HEK293 (cell line): ENCODE measurements at regions not wholly inside any gene's neighbourhood (a gene's known extent, or its start where the extent isn't known, plus 50 kb on each side); places are given as distances from the start of the nearest gene placed in this dataset.

Experiments
- CTCF ChIA-PET: fragments of 350-600 bp; formaldehyde crosslinking; extraction: SDS; loops from one replicate; lab custom pipeline; 2021; ENCODE audit warnings: antibody characterized with exemption; lab: Yijun Ruan, JAX
- POLR2A ChIA-PET: fragments of 300-600 bp; formaldehyde crosslinking; extraction: SDS; loops from one replicate; lab custom pipeline; 2020; ENCODE audit warnings: antibody characterized with exemption, inconsistent platforms; lab: Yijun Ruan, JAX
- H3K27ac ChIP-seq: fragments of 200-500 bp; sonication (Bioruptor generic); 2 replicates; pipeline ENCODE4 v1.5.1; 2014; ENCODE audit warnings: low read depth, low read length, control low read depth, inconsistent platforms; ENCODE audit errors: extremely low read depth
- H3K36me3 ChIP-seq, 2 experiments: fragments of 200-500 bp in 1 of 2; sonication (Bioruptor generic) in 1 of 2; 1 replicate in 1 of 2; 2 replicates in 1 of 2; pipeline ENCODE4 v1.5.1; 2014 to 2017; ENCODE audit warnings: inconsistent platforms in 2 of 2, low read length in 2 of 2; ENCODE audit not compliant: control insufficient read depth in 2 of 2, insufficient read depth in 1 of 2
- H3K4me1 ChIP-seq: fragments of 200-500 bp; sonication (Bioruptor generic); 2 replicates; pipeline ENCODE4 v1.5.1; 2014; ENCODE audit warnings: mild to moderate bottlenecking, low read length, inconsistent platforms; ENCODE audit not compliant: control insufficient read depth, insufficient read depth
- H3K4me3 ChIP-seq: 2 replicates; pipeline ENCODE4 v1.5.1; 2011; ENCODE audit warnings: low read depth, mild to moderate bottlenecking, control low read depth, low read length, moderate library complexity
- H3K9me3 ChIP-seq: fragments of 200-500 bp; sonication (Bioruptor generic); 2 replicates; pipeline ENCODE4 v1.5.1; 2014; ENCODE audit warnings: low read depth, low read length, inconsistent platforms; ENCODE audit not compliant: control insufficient read depth, insufficient read depth
- GLI4 ChIP-seq: fragments of 450-650 bp; formaldehyde crosslinking; IDR thresholded peaks from 2 replicates; pipeline ENCODE4 v1.5.1; 2016; ENCODE audit warnings: missing biosample characterization, missing genetic modification characterization
- HOXA7 ChIP-seq: sonication (generic); formaldehyde crosslinking; IDR thresholded peaks from 2 replicates; pipeline ENCODE4 v1.8.1; 2022; ENCODE audit warnings: missing genetic modification reagents, borderline replicate concordance
- KLF1 ChIP-seq: fragments of 450-650 bp; formaldehyde crosslinking; IDR thresholded peaks from 2 replicates; pipeline ENCODE4 v1.5.1; 2016; ENCODE audit warnings: missing biosample characterization, missing genetic modification characterization
- RBAK ChIP-seq: fragments of 450-650 bp; formaldehyde crosslinking; IDR thresholded peaks from 2 replicates; pipeline ENCODE4 v1.5.1; 2016; ENCODE audit warnings: missing biosample characterization, missing genetic modification characterization
- ZBTB20 ChIP-seq: fragments of 450-650 bp; formaldehyde crosslinking; IDR thresholded peaks from 2 replicates; pipeline ENCODE4 v1.5.1; 2016; ENCODE audit warnings: missing biosample characterization, missing genetic modification characterization
- ZBTB48 ChIP-seq: fragments of 450-650 bp; formaldehyde crosslinking; IDR thresholded peaks from 2 replicates; pipeline ENCODE4 v1.5.1; 2016; ENCODE audit warnings: missing biosample characterization, missing genetic modification characterization
- ZBTB8A ChIP-seq: fragments of 450-650 bp; formaldehyde crosslinking; IDR thresholded peaks from 2 replicates; pipeline ENCODE4 v1.5.1; 2016; ENCODE audit warnings: missing biosample characterization, missing genetic modification characterization
- ZNF175 ChIP-seq: fragments of 450-650 bp; formaldehyde crosslinking; IDR thresholded peaks from 2 replicates; pipeline ENCODE4 v1.5.1; 2016; ENCODE audit warnings: missing biosample characterization, missing genetic modification characterization
- ZNF391 ChIP-seq: fragments of 450-650 bp; formaldehyde crosslinking; IDR thresholded peaks from 2 replicates; pipeline ENCODE4 v1.5.1; 2016; ENCODE audit warnings: low read depth, missing biosample characterization, missing genetic modification characterization, borderline replicate concordance
- ZNF394 ChIP-seq: fragments of 450-650 bp; formaldehyde crosslinking; IDR thresholded peaks from 2 replicates; pipeline ENCODE4 v1.5.1; 2016; ENCODE audit warnings: missing biosample characterization, missing genetic modification characterization, mild to moderate bottlenecking, moderate library complexity, borderline replicate concordance
- ZNF426 ChIP-seq: fragments of 450-650 bp; formaldehyde crosslinking; IDR thresholded peaks from 2 replicates; pipeline ENCODE4 v1.5.1; 2017; ENCODE audit warnings: missing biosample characterization, missing genetic modification characterization, mild to moderate bottlenecking, inconsistent platforms, moderate library complexity
- ZNF555 ChIP-seq: fragments of 450-650 bp; formaldehyde crosslinking; conservative IDR thresholded peaks from 2 replicates; pipeline ENCODE4 v1.5.1; 2017; ENCODE audit warnings: missing biosample characterization, mild to moderate bottlenecking, missing genetic modification characterization, inconsistent platforms
- ZNF621 ChIP-seq: fragments of 450-650 bp; formaldehyde crosslinking; IDR thresholded peaks from 2 replicates; pipeline ENCODE4 v1.5.1; 2017; ENCODE audit warnings: missing biosample characterization, missing genetic modification characterization
- TF ChIP-seq, protein P1 (sequence below): fragments of 450-650 bp; formaldehyde crosslinking; IDR thresholded peaks from 2 replicates; pipeline ENCODE4 v1.5.1; 2016; ENCODE audit warnings: missing biosample characterization, missing genetic modification characterization
- TF ChIP-seq, protein P2 (sequence below): fragments of 450-650 bp; formaldehyde crosslinking; IDR thresholded peaks from 2 replicates; pipeline ENCODE4 v1.5.1; 2017; ENCODE audit warnings: missing biosample characterization, missing genetic modification characterization
- TF ChIP-seq, protein P3 (sequence below): fragments of 450-650 bp; formaldehyde crosslinking; conservative IDR thresholded peaks from 2 replicates; pipeline ENCODE4 v1.5.1; 2016; ENCODE audit warnings: low read depth, missing biosample characterization, missing genetic modification characterization
- TF ChIP-seq, protein P4 (sequence below): fragments of 450-650 bp; formaldehyde crosslinking; IDR thresholded peaks from 2 replicates; pipeline ENCODE4 v1.5.1; 2016; ENCODE audit warnings: missing biosample characterization, missing genetic modification characterization
- TF ChIP-seq, protein P5 (sequence below): fragments of 450-650 bp; formaldehyde crosslinking; IDR thresholded peaks from 2 replicates; pipeline ENCODE4 v1.5.1; 2016; ENCODE audit warnings: missing biosample characterization, missing genetic modification characterization
- TF ChIP-seq, protein P6 (sequence below): fragments of 450-650 bp; formaldehyde crosslinking; IDR thresholded peaks from 2 replicates; pipeline ENCODE4 v1.5.0; 2017; ENCODE audit warnings: missing biosample characterization, missing genetic modification characterization, borderline replicate concordance

DNA sequence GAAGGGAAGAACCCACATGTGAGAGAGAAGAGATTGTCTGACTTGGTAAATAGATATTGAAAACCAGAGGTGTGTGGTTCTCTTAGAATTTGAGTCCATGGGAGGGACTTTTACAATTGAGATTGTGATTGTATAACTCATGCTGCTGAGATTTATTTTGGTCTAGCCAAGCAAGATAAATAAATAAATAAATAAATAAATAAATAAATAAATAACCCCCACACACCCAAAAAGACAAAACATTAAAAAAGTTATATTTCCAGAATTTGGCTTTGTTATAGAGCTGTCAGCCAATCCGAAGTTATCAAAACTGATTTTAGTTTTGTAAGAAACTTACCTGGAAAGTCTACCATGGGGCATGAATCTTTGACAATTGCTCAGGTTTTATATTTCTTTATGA lies 416.6 kb downstream of the ZSWIM6 start (continued):
- TF ChIP-seq ZNF426 (tag by site-specific recombination) (peak; percentile 58), ZNF555 (tag by site-specific recombination) (peak; percentile 59), ZBTB8A (peak; percentile 41), ZBTB48 (tag by site-specific recombination) (no peak), ZNF394 (tag by site-specific recombination) (peak; percentile 69; the same call in 1 of the 2 replicates), ZNF621 (tag by site-specific recombination) (no peak)
- TF ChIP-seq, protein P1, sequence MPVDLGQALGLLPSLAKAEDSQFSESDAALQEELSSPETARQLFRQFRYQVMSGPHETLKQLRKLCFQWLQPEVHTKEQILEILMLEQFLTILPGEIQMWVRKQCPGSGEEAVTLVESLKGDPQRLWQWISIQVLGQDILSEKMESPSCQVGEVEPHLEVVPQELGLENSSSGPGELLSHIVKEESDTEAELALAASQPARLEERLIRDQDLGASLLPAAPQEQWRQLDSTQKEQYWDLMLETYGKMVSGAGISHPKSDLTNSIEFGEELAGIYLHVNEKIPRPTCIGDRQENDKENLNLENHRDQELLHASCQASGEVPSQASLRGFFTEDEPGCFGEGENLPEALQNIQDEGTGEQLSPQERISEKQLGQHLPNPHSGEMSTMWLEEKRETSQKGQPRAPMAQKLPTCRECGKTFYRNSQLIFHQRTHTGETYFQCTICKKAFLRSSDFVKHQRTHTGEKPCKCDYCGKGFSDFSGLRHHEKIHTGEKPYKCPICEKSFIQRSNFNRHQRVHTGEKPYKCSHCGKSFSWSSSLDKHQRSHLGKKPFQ (tag by site-specific recombination) = no peak
- TF ChIP-seq, protein P2, sequence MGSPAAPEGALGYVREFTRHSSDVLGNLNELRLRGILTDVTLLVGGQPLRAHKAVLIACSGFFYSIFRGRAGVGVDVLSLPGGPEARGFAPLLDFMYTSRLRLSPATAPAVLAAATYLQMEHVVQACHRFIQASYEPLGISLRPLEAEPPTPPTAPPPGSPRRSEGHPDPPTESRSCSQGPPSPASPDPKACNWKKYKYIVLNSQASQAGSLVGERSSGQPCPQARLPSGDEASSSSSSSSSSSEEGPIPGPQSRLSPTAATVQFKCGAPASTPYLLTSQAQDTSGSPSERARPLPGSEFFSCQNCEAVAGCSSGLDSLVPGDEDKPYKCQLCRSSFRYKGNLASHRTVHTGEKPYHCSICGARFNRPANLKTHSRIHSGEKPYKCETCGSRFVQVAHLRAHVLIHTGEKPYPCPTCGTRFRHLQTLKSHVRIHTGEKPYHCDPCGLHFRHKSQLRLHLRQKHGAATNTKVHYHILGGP (tag by site-specific recombination) = no peak
- TF ChIP-seq, protein P3, sequence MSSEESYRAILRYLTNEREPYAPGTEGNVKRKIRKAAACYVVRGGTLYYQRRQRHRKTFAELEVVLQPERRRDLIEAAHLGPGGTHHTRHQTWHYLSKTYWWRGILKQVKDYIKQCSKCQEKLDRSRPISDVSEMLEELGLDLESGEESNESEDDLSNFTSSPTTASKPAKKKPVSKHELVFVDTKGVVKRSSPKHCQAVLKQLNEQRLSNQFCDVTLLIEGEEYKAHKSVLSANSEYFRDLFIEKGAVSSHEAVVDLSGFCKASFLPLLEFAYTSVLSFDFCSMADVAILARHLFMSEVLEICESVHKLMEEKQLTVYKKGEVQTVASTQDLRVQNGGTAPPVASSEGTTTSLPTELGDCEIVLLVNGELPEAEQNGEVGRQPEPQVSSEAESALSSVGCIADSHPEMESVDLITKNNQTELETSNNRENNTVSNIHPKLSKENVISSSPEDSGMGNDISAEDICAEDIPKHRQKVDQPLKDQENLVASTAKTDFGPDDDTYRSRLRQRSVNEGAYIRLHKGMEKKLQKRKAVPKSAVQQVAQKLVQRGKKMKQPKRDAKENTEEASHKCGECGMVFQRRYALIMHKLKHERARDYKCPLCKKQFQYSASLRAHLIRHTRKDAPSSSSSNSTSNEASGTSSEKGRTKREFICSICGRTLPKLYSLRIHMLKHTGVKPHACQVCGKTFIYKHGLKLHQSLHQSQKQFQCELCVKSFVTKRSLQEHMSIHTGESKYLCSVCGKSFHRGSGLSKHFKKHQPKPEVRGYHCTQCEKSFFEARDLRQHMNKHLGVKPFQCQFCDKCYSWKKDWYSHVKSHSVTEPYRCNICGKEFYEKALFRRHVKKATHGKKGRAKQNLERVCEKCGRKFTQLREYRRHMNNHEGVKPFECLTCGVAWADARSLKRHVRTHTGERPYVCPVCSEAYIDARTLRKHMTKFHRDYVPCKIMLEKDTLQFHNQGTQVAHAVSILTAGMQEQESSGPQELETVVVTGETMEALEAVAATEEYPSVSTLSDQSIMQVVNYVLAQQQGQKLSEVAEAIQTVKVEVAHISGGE (tag by site-specific recombination) = peak; percentile 45; the same call in 1 of the 2 replicates

DNA sequence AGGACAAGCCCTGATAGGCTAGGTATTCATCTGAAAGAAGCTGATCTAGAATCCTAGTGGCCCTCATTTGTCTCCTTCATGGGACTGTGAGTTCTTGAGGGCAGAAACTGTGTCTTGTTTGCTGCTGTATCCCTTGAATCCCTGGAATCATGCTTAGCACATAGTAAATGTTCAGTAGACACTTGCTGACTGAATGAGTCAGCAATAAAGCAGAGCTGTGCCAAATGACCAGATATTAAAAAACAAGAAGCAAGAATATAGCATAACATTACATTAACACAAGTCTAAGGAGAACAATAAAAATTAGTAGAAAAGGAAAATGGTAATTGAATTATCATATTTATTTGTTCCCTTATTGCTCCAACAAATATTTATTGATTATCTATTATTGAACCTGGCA lies 420.5 kb downstream of the ZSWIM6 start:
- ChIA-PET CTCF (interaction anchor here (1.1 kb wide), 1 partner anchor 16 kb away, joined by 4 read pairs; no protein-coding TSS in a partner anchor), POLR2A (interaction anchor here (0.6 kb wide), 1 partner anchor 976 kb away, joined by 4 read pairs; no protein-coding TSS in a partner anchor)
- Histone ChIP-seq H3K9me3 (no peaks in the 10 kb centered on the region), H3K36me3 (no peaks in the 10 kb centered on the region), H3K4me1 (no peaks in the 10 kb centered on the region), H3K4me3 (no peak overlapping the region), H3K27ac (no peak overlapping the region)
- TF ChIP-seq ZBTB8A = no peak
- no peak for TF ChIP-seq KLF1
- TF ChIP-seq ZNF391 (tag by site-specific recombination) = no peak
- no peak for TF ChIP-seq GLI4
- no peak for TF ChIP-seq RBAK
- TF ChIP-seq, protein P4, sequence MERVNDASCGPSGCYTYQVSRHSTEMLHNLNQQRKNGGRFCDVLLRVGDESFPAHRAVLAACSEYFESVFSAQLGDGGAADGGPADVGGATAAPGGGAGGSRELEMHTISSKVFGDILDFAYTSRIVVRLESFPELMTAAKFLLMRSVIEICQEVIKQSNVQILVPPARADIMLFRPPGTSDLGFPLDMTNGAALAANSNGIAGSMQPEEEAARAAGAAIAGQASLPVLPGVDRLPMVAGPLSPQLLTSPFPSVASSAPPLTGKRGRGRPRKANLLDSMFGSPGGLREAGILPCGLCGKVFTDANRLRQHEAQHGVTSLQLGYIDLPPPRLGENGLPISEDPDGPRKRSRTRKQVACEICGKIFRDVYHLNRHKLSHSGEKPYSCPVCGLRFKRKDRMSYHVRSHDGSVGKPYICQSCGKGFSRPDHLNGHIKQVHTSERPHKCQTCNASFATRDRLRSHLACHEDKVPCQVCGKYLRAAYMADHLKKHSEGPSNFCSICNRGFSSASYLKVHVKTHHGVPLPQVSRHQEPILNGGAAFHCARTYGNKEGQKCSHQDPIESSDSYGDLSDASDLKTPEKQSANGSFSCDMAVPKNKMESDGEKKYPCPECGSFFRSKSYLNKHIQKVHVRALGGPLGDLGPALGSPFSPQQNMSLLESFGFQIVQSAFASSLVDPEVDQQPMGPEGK (tag by site-specific recombination) = no peak

DNA sequence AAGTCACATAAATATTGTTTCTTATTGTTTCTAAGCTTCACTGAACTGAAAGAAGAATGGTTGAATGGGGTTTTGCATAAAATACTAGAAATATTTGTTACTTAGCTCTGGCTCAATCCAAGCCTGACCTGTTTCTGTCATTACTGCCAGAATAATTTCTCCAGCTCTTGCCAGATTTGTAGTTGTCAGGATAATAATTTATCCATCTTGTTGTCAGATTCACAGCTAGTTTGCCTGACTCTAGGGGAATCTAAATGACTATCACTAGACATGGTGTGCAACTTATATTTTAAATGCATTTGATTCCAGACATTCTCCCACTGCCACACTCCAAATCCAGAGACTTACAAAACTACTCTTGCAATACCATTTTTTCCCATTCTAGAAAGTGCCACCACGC lies 422.7 kb downstream of the ZSWIM6 start:
- Histone ChIP-seq H3K9me3 (no peaks in the 10 kb centered on the region), H3K4me1 (no peaks in the 10 kb centered on the region), H3K27ac (no peak overlapping the region), H3K36me3 (no peaks in the 10 kb centered on the region), H3K4me3 (no peak overlapping the region)
- ChIA-PET CTCF (interaction anchor here (0.6 to 2.6 kb wide), 3 partner anchors 10 to 706 kb away, joined by 3 to 12 read pairs (median 7); no protein-coding TSS in a partner anchor), POLR2A (no interaction called here)
- TF ChIP-seq, protein P5, sequence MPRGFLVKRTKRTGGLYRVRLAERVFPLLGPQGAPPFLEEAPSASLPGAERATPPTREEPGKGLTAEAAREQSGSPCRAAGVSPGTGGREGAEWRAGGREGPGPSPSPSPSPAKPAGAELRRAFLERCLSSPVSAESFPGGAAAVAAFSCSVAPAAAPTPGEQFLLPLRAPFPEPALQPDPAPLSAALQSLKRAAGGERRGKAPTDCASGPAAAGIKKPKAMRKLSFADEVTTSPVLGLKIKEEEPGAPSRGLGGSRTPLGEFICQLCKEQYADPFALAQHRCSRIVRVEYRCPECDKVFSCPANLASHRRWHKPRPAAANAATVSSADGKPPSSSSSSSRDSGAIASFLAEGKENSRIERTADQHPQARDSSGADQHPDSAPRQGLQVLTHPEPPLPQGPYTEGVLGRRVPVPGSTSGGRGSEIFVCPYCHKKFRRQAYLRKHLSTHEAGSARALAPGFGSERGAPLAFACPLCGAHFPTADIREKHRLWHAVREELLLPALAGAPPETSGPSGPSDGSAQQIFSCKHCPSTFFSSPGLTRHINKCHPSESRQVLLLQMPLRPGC (tag by site-specific recombination) = no peak
- TF ChIP-seq ZNF555 (tag by site-specific recombination) (no peak), ZBTB20 (tag by site-specific recombination) (no peak), ZNF175 (tag by site-specific recombination) (no peak), HOXA7 (CRISPR knock-in tag) (no peak)
- TF ChIP-seq, protein P6, sequence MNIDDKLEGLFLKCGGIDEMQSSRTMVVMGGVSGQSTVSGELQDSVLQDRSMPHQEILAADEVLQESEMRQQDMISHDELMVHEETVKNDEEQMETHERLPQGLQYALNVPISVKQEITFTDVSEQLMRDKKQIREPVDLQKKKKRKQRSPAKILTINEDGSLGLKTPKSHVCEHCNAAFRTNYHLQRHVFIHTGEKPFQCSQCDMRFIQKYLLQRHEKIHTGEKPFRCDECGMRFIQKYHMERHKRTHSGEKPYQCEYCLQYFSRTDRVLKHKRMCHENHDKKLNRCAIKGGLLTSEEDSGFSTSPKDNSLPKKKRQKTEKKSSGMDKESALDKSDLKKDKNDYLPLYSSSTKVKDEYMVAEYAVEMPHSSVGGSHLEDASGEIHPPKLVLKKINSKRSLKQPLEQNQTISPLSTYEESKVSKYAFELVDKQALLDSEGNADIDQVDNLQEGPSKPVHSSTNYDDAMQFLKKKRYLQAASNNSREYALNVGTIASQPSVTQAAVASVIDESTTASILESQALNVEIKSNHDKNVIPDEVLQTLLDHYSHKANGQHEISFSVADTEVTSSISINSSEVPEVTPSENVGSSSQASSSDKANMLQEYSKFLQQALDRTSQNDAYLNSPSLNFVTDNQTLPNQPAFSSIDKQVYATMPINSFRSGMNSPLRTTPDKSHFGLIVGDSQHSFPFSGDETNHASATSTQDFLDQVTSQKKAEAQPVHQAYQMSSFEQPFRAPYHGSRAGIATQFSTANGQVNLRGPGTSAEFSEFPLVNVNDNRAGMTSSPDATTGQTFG (tag by site-specific recombination) = no peak
